Pancreas (tissue), 10 donors: ENCODE measurements at regions not wholly inside any gene's neighbourhood (a gene's known extent, or its start where the extent isn't known, plus 50 kb on each side); places are given as distances from the start of the nearest gene placed in this dataset.

ENCODE experiments used
- ATAC-seq, 4 donors: fragments of 200-7000 bp; cut with Tn5 transposase; one replicate each; pipeline versions ENCODE4 v1.8.0 to v1.9.1; 2020; ENCODE audit warnings: mild to moderate bottlenecking in 4 of 4, moderate library complexity in 4 of 4
- DNase-seq, 6 donors: peaks; one replicate each; pipeline ENCODE4 v3.0.0-alpha.2; 2020
- FAIRE-seq: peaks from 2 replicates; lab custom pipeline; 2012; peaks lifted over from hg19 to GRCh38; lab: Jason Lieb, UNC
- H3K27ac ChIP-seq, 4 donors: fragments of 200-600 bp; sonication (generic); 1 replicate in 3 of 4; 2 replicates in 1 of 4; pipeline versions ENCODE4 v1.5.0 to v1.8.0; 2020
- H3K27me3 ChIP-seq, 4 donors: fragments of 200-600 bp; one replicate each; pipeline ENCODE4 v1.8.0; 2021
- H3K36me3 ChIP-seq, 3 donors: fragments of 200-600 bp; sonication (generic) in 1 of 3; one replicate each; pipeline versions ENCODE4 v1.5.0 to v1.8.0; 2020 to 2021
- H3K4me1 ChIP-seq, 3 donors: fragments of 200-600 bp; one replicate each; pipeline ENCODE4 v1.8.0; 2021
- H3K4me3 ChIP-seq, 4 donors: fragments of 200-600 bp; sonication (generic) in 2 of 4; one replicate each; pipeline versions ENCODE4 v1.5.0 to v1.8.0; 2020 to 2021
- H3K9me3 ChIP-seq, 4 donors: fragments of 200-600 bp; one replicate each; pipeline ENCODE4 v1.8.0; 2021
- CTCF ChIP-seq, 4 donors: fragments of 200-600 bp; sonication (generic) in 3 of 4; IDR thresholded peaks; one replicate each; pipeline versions ENCODE4 v1.5.0 to v1.8.0; 2021; ENCODE audit warnings: antibody characterized with exemption in 4 of 4
- WGBS, 2 donors: extraction: QIAGEN DNeasy Blood & Tissue Kit; methylation state at CpG; one replicate each; pipeline ENCODE4 v1.1.7; 2013; 5-methylcytosine and 5-hydroxymethylcytosine counted together
- intact Hi-C, 3 donors: fragments of 100-400 bp; cut with DNase I; formaldehyde crosslinking; loops; one replicate each; pipeline versions ENCODE4 v1.11.1 to v1.14.2; 2022
- donor health status: healthy with polysubstance abuse.
- donor health status: DM: no; HTN: no; CAD: no; lungs with moderate emphysema.
- donor health status: DM: no; HTN: no; CAD: no.
- donor health status: control.
- donor health status: control.
- donor health status: Bipolar disorder and iron deficiency.
- donor health status: DM: yes; HTN: yes; CAD: no.
- donor health status: DM: no; HTN: no; CAD: no.
- donor health status: DM: no; HTN: no; CAD: no.
- donor health status: DM: yes; HTN: yes; CAD: no.

- no peak for DNase-seq
- ATAC-seq = peak in 3 of 4 donors; percentile 20 to 41 (median 41)
- Histone ChIP-seq H3K36me3 (no peaks in the 10 kb centered on the region), H3K9me3 (no peaks in the 10 kb centered on the region), H3K4me1 (peaks cover 0 to 25% (median 15%) of the 10 kb centered on the region in 3 donors), H3K27ac (peak overlapping the region in 2 of 4 donors; percentile 42 to 67), H3K27me3 (no peaks in the 10 kb centered on the region), H3K4me3 (no peak overlapping the region)
- no peak for FAIRE-seq
- WGBS, 2 donors = 42 to 50% methylated on average over 2 of the region's 2 CpGs
- TF ChIP-seq CTCF (IDR thresholded peaks at IDR 0.05) = no peak
- intact Hi-C loops = no loop called here
Measured at GRCh38 chr12:75666939-75667334, 155.5 kb upstream of the KRR1 start.

GRCh38 chr12:75666126-75666938 is 154.9 kb upstream of the KRR1 start:
- no peak for TF ChIP-seq CTCF (IDR thresholded peaks at IDR 0.05)
- no peak overlapping the region for H3K4me3 ChIP-seq
- H3K9me3 ChIP-seq = no peaks in the 10 kb centered on the region
- ATAC-seq = peak; percentile 76 to 89 (median 86)
- 30 to 35% methylated on average over 5 of the region's 5 CpGs for WGBS, 2 donors
- peaks cover 0 to 28% (median 15%) of the 10 kb centered on the region in 3 donors for H3K4me1 ChIP-seq
- no peaks in the 10 kb centered on the region for H3K36me3 ChIP-seq
- peak overlapping the region in 2 of 4 donors; percentile 67 for H3K27ac ChIP-seq
- peak in 1 of 6 donors; percentile 18 for DNase-seq
- intact Hi-C loops = no loop called here
- H3K27me3 ChIP-seq = no peaks in the 10 kb centered on the region
- peak; percentile 76 for FAIRE-seq

- Histone ChIP-seq H3K36me3 (no peaks in the 10 kb centered on the region), H3K27me3 (no peaks in the 10 kb centered on the region), H3K4me3 (no peak overlapping the region), H3K27ac (no peak overlapping the region), H3K9me3 (no peaks in the 10 kb centered on the region), H3K4me1 (peaks cover 0 to 28% (median 15%) of the 10 kb centered on the region in 3 donors)
- 94 to 95% methylated on average over 2 of the region's 2 CpGs for WGBS, 2 donors
- ATAC-seq = no peak
- TF ChIP-seq CTCF (IDR thresholded peaks at IDR 0.05) = no peak
- FAIRE-seq = no peak
- DNase-seq = no peak
- intact Hi-C loops = no loop called here
Measured at GRCh38 chr12:75665216-75665615, 153.8 kb upstream of the KRR1 start.

GRCh38 chr12:75662511-75663159 is 151.2 kb upstream of the KRR1 start:
- H3K9me3 ChIP-seq = no peaks in the 10 kb centered on the region
- no peaks in the 10 kb centered on the region for H3K27me3 ChIP-seq
- 87 to 91% methylated on average over 2 of the region's 2 CpGs for WGBS, 2 donors
- intact Hi-C loops = no loop called here
- TF ChIP-seq CTCF (IDR thresholded peaks at IDR 0.05) = no peak
- DNase-seq = no peak
- H3K4me1 ChIP-seq = peaks cover 0 to 26% (median 15%) of the 10 kb centered on the region in 3 donors
- no peaks in the 10 kb centered on the region for H3K36me3 ChIP-seq
- ATAC-seq = no peak
- FAIRE-seq = no peak
- H3K27ac ChIP-seq = no peak overlapping the region
- H3K4me3 ChIP-seq = no peak overlapping the region
